ENCODE measurements at regions not wholly inside any gene's neighbourhood (a gene's known extent, or its start where the extent isn't known, plus 50 kb on each side); places are given as distances from the start of the nearest gene placed in this dataset.

- TF ChIP-seq, protein P1, sequence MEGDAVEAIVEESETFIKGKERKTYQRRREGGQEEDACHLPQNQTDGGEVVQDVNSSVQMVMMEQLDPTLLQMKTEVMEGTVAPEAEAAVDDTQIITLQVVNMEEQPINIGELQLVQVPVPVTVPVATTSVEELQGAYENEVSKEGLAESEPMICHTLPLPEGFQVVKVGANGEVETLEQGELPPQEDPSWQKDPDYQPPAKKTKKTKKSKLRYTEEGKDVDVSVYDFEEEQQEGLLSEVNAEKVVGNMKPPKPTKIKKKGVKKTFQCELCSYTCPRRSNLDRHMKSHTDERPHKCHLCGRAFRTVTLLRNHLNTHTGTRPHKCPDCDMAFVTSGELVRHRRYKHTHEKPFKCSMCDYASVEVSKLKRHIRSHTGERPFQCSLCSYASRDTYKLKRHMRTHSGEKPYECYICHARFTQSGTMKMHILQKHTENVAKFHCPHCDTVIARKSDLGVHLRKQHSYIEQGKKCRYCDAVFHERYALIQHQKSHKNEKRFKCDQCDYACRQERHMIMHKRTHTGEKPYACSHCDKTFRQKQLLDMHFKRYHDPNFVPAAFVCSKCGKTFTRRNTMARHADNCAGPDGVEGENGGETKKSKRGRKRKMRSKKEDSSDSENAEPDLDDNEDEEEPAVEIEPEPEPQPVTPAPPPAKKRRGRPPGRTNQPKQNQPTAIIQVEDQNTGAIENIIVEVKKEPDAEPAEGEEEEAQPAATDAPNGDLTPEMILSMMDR (IDR thresholded peaks at IDR 0.05), result no peak
- Mint-ChIP-seq H3K27ac (ENCODE audit: unreplicated experiment) (no peak overlapping the region), H3K4me3 (ENCODE audit: unreplicated experiment) (no peak overlapping the region), H3K27me3 (ENCODE audit: unreplicated experiment) (no peaks in the 10 kb centered on the region), H3K9me3 (ENCODE audit: unreplicated experiment) (peaks cover 43% of the 10 kb centered on the region), H3K4me1 (ENCODE audit: unreplicated experiment) (no peaks in the 10 kb centered on the region), H3K36me3 (ENCODE audit: unreplicated experiment) (no peaks in the 10 kb centered on the region)
- DNase-seq (ENCODE audit: extremely low spot score, unreplicated experiment), result no peak
Measured at GRCh38 chr6:88232753-88233152, 66.6 kb upstream of the CNR1 start.

GRCh38 chr6:88223298-88223697 is 57.2 kb upstream of the CNR1 start:
- Mint-ChIP-seq H3K27me3 (ENCODE audit: unreplicated experiment) (no peaks in the 10 kb centered on the region), H3K4me3 (ENCODE audit: unreplicated experiment) (no peak overlapping the region), H3K27ac (ENCODE audit: unreplicated experiment) (no peak overlapping the region), H3K36me3 (ENCODE audit: unreplicated experiment) (no peaks in the 10 kb centered on the region), H3K4me1 (ENCODE audit: unreplicated experiment) (no peaks in the 10 kb centered on the region), H3K9me3 (ENCODE audit: unreplicated experiment) (peaks cover under 1% of the 10 kb centered on the region)
- TF ChIP-seq, protein P1 (IDR thresholded peaks at IDR 0.05), result no peak
- DNase-seq (ENCODE audit: extremely low spot score, unreplicated experiment), result no peak

- Mint-ChIP-seq H3K4me3 (ENCODE audit: unreplicated experiment) (no peak overlapping the region), H3K9me3 (ENCODE audit: unreplicated experiment) (no peaks in the 10 kb centered on the region), H3K27me3 (ENCODE audit: unreplicated experiment) (no peaks in the 10 kb centered on the region), H3K4me1 (ENCODE audit: unreplicated experiment) (no peaks in the 10 kb centered on the region), H3K27ac (ENCODE audit: unreplicated experiment) (no peak overlapping the region), H3K36me3 (ENCODE audit: unreplicated experiment) (no peaks in the 10 kb centered on the region)
- no peak for DNase-seq (ENCODE audit: extremely low spot score, unreplicated experiment)
- TF ChIP-seq, protein P1 (IDR thresholded peaks at IDR 0.05), result no peak
Measured at GRCh38 chr6:88220493-88220892, 54.3 kb upstream of the CNR1 start.

- DNase-seq (ENCODE audit: extremely low spot score, unreplicated experiment), result no peak
- Mint-ChIP-seq H3K36me3 (ENCODE audit: unreplicated experiment) (no peaks in the 10 kb centered on the region), H3K27ac (ENCODE audit: unreplicated experiment) (no peak overlapping the region), H3K27me3 (ENCODE audit: unreplicated experiment) (no peaks in the 10 kb centered on the region), H3K9me3 (ENCODE audit: unreplicated experiment) (no peaks in the 10 kb centered on the region), H3K4me3 (ENCODE audit: unreplicated experiment) (no peak overlapping the region), H3K4me1 (ENCODE audit: unreplicated experiment) (no peaks in the 10 kb centered on the region)
- TF ChIP-seq, protein P1 (IDR thresholded peaks at IDR 0.05), result no peak
Measured at GRCh38 chr6:88216182-88216581, 50.0 kb upstream of the CNR1 start.
